ENCODE measurements at regions not wholly inside any gene's neighbourhood (a gene's known extent, or its start where the extent isn't known, plus 50 kb on each side); places are given as distances from the start of the nearest gene placed in this dataset.
A peak's percentile ranks its signal among the peaks of the same experiment; 100 is the strongest.

DNA sequence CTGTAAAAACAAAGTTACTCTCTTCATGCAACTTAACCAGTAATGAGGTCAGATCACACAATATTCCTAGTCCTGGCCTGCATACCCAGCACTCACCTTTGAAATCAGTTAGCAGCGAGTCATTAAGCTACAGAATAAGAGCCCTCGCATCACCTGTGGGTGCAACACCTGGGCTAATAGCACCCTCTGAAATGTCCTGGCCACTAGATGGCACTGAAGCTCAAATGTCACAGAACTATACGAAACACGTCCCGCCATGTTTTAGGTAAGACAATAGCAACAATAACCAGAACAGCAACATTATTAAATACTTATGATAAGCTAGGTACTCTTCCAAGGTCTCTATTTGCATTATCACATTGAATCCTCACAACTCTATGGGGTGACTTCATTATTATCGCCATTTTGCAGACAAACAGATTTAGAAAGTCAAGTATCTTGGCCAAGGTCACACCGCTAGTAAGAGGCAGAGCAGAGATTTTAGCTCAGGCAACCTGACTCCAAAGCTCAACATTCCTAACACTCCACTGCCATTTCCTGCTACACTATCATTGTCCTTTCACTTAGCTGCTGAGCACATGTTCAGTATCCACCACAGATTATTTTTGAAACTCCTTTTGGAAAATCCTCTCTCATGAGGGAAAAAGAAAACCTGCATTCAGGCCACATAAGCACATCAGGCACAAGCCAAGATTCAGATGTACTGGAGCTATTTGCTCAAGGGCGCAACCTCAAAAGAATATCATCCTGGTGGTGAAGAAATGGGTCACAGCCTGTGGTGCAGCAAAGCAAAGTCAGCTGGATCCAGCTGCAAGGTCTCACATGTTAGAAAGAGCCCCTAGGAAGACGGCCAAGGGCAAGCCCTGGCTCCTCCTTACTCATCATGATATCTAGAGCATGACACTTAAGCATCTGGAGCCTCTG is 59.5 kb upstream of the KDR start:
- DNase-seq: peak; percentile 23 to 40 (median 40)
- H3K4me1 ChIP-seq (ENCODE audit: control extremely low read depth in 1 of 4, control insufficient read depth in 4 of 4, insufficient read depth in 4 of 4, low read length in 3 of 4): no peaks in the 10 kb centered on the region
- no peak overlapping the region for H3K4me3 ChIP-seq (ENCODE audit: control insufficient read depth in 1 of 7, extremely low read depth in 1 of 7, insufficient read depth in 4 of 7, low read depth in 2 of 7, low read length in 6 of 7)
- H3K9me3 ChIP-seq (ENCODE audit: control extremely low read depth in 1 of 5, control insufficient read depth in 4 of 5, insufficient read depth in 2 of 5, low read depth in 1 of 5, low read length in 4 of 5): peaks cover 0 to 2% (median 0%) of the 10 kb centered on the region in 5 experiments
- ChIA-PET POLR2A (no interaction called here), CTCF (interaction anchor here (0.7 to 2.8 kb wide), 16 partner anchors 8 to 552 kb away, joined by 3 to 19 read pairs (median 4); no protein-coding TSS in a partner anchor)
- H3K36me3 ChIP-seq (ENCODE audit: control insufficient read depth in 4 of 4, insufficient read depth in 4 of 4, low read length in 3 of 4): no peaks in the 10 kb centered on the region
- 93% methylated on average over 8 of the region's 9 CpGs for WGBS (ENCODE audit: insufficient coverage)
- no peak overlapping the region for H3K27ac ChIP-seq (ENCODE audit: insufficient read depth in 1 of 2, low read depth in 1 of 2, low read length in 2 of 2, poor library complexity in 1 of 2, severe bottlenecking in 2 of 2)
- H3K27me3 ChIP-seq (replicated peaks in 2 of 5; ENCODE audit: control insufficient read depth in 4 of 5, insufficient read depth in 5 of 5, low read length in 4 of 5): peaks cover 0 to 7% (median 4%) of the 10 kb centered on the region in 5 experiments

- DNase-seq: peak in 2 of 3 donors; percentile 11 to 15
- no peak overlapping the region for H3K27ac ChIP-seq (ENCODE audit: insufficient read depth in 1 of 2, low read depth in 1 of 2, low read length in 2 of 2, poor library complexity in 1 of 2, severe bottlenecking in 2 of 2)
- H3K4me3 ChIP-seq (ENCODE audit: control insufficient read depth in 1 of 7, extremely low read depth in 1 of 7, insufficient read depth in 4 of 7, low read depth in 2 of 7, low read length in 6 of 7): no peak overlapping the region
- ChIA-PET CTCF (interaction anchor here (0.7 to 2.8 kb wide), 3 partner anchors 10 to 134 kb away, joined by 3 to 11 read pairs (median 3); no protein-coding TSS in a partner anchor), POLR2A (no interaction called here)
- peaks cover 0 to 7% (median 4%) of the 10 kb centered on the region in 5 experiments for H3K27me3 ChIP-seq (replicated peaks in 2 of 5; ENCODE audit: control insufficient read depth in 4 of 5, insufficient read depth in 5 of 5, low read length in 4 of 5)
- H3K4me1 ChIP-seq (ENCODE audit: control extremely low read depth in 1 of 4, control insufficient read depth in 4 of 4, insufficient read depth in 4 of 4, low read length in 3 of 4): no peaks in the 10 kb centered on the region
- H3K9me3 ChIP-seq (ENCODE audit: control extremely low read depth in 1 of 5, control insufficient read depth in 4 of 5, insufficient read depth in 2 of 5, low read depth in 1 of 5, low read length in 4 of 5): peaks cover 0 to 2% (median 0%) of the 10 kb centered on the region in 5 experiments
- no peaks in the 10 kb centered on the region for H3K36me3 ChIP-seq (ENCODE audit: control insufficient read depth in 4 of 4, insufficient read depth in 4 of 4, low read length in 3 of 4)
These were observed 60.7 kb upstream of the KDR start for GRCh38 chr4:55186123-55186522.

DNA sequence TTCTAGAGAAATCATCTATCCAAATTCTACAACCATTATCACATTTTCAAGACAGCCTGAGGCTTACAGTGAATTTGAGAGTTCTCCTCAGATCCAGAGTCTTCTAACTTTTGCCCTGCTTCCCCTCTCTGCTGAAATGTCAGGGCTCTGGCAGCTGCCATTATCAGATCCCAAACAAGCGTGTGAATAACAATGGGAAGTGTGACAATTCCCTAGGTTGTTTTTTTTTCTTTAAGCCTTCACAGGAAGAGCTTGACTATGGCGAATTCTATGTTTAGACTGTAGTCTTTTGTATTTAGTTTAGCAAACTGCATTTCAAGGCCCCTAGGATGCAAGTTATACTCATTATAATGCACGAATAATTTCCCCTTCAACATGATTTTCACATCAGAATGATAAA is 61.3 kb upstream of the KDR start:
- Histone ChIP-seq H3K36me3 (ENCODE audit: control insufficient read depth in 4 of 4, insufficient read depth in 4 of 4, low read length in 3 of 4) (no peaks in the 10 kb centered on the region), H3K4me3 (ENCODE audit: control insufficient read depth in 1 of 7, extremely low read depth in 1 of 7, insufficient read depth in 4 of 7, low read depth in 2 of 7, low read length in 6 of 7) (no peak overlapping the region), H3K4me1 (ENCODE audit: control extremely low read depth in 1 of 4, control insufficient read depth in 4 of 4, insufficient read depth in 4 of 4, low read length in 3 of 4) (no peaks in the 10 kb centered on the region), H3K27ac (ENCODE audit: insufficient read depth in 1 of 2, low read depth in 1 of 2, low read length in 2 of 2, poor library complexity in 1 of 2, severe bottlenecking in 2 of 2) (no peak overlapping the region), H3K27me3 (replicated peaks in 2 of 5; ENCODE audit: control insufficient read depth in 4 of 5, insufficient read depth in 5 of 5, low read length in 4 of 5) (peaks cover 0 to 7% (median 4%) of the 10 kb centered on the region in 5 experiments), H3K9me3 (ENCODE audit: control extremely low read depth in 1 of 5, control insufficient read depth in 4 of 5, insufficient read depth in 2 of 5, low read depth in 1 of 5, low read length in 4 of 5) (peaks cover 0 to 3% (median 0%) of the 10 kb centered on the region in 5 experiments)
- DNase-seq: no peak
- ChIA-PET CTCF (interaction anchor here (2.8 kb wide), 1 partner anchor 134 kb away, joined by 11 read pairs; no protein-coding TSS in a partner anchor), POLR2A (no interaction called here)
- 83% methylated on average over 1 of the region's 3 CpGs for WGBS (ENCODE audit: insufficient coverage)

- no peak for DNase-seq
- Histone ChIP-seq H3K36me3 (ENCODE audit: control insufficient read depth in 4 of 4, insufficient read depth in 4 of 4, low read length in 3 of 4) (no peaks in the 10 kb centered on the region), H3K4me1 (ENCODE audit: control extremely low read depth in 1 of 4, control insufficient read depth in 4 of 4, insufficient read depth in 4 of 4, low read length in 3 of 4) (no peaks in the 10 kb centered on the region), H3K9me3 (ENCODE audit: control extremely low read depth in 1 of 5, control insufficient read depth in 4 of 5, insufficient read depth in 2 of 5, low read depth in 1 of 5, low read length in 4 of 5) (no peaks in the 10 kb centered on the region), H3K4me3 (ENCODE audit: control insufficient read depth in 1 of 7, extremely low read depth in 1 of 7, insufficient read depth in 4 of 7, low read depth in 2 of 7, low read length in 6 of 7) (no peak overlapping the region), H3K27me3 (replicated peaks in 2 of 5; ENCODE audit: control insufficient read depth in 4 of 5, insufficient read depth in 5 of 5, low read length in 4 of 5) (peaks cover 0 to 4% (median 0%) of the 10 kb centered on the region in 5 experiments), H3K27ac (ENCODE audit: insufficient read depth in 1 of 2, low read depth in 1 of 2, low read length in 2 of 2, poor library complexity in 1 of 2, severe bottlenecking in 2 of 2) (no peak overlapping the region)
- POLR2A ChIA-PET: no interaction called here
- WGBS (ENCODE audit: insufficient coverage): no CpG with 5 or more reads among the region's 3 CpGs
- CTCF ChIA-PET: interaction anchor here (1.0 kb wide), 1 partner anchor 17 kb away, joined by 4 read pairs; no protein-coding TSS in a partner anchor
These were observed 88.8 kb upstream of the KDR start for GRCh38 chr4:55214172-55214571.

- WGBS (ENCODE audit: insufficient coverage): 90% methylated on average over 1 of the region's 1 CpG
- Histone ChIP-seq H3K9me3 (ENCODE audit: control extremely low read depth in 1 of 5, control insufficient read depth in 4 of 5, insufficient read depth in 2 of 5, low read depth in 1 of 5, low read length in 4 of 5) (no peaks in the 10 kb centered on the region), H3K27ac (ENCODE audit: insufficient read depth in 1 of 2, low read depth in 1 of 2, low read length in 2 of 2, poor library complexity in 1 of 2, severe bottlenecking in 2 of 2) (no peak overlapping the region), H3K36me3 (ENCODE audit: control insufficient read depth in 4 of 4, insufficient read depth in 4 of 4, low read length in 3 of 4) (no peaks in the 10 kb centered on the region), H3K4me3 (ENCODE audit: control insufficient read depth in 1 of 7, extremely low read depth in 1 of 7, insufficient read depth in 4 of 7, low read depth in 2 of 7, low read length in 6 of 7) (no peak overlapping the region), H3K27me3 (replicated peaks in 2 of 5; ENCODE audit: control insufficient read depth in 4 of 5, insufficient read depth in 5 of 5, low read length in 4 of 5) (peaks cover 0 to 4% (median 0%) of the 10 kb centered on the region in 5 experiments), H3K4me1 (ENCODE audit: control extremely low read depth in 1 of 4, control insufficient read depth in 4 of 4, insufficient read depth in 4 of 4, low read length in 3 of 4) (no peaks in the 10 kb centered on the region)
- CTCF ChIA-PET: interaction anchor here (1.0 kb wide), 1 partner anchor 18 kb away, joined by 4 read pairs; no protein-coding TSS in a partner anchor
- no peak for DNase-seq
- POLR2A ChIA-PET: no interaction called here
These were observed 89.7 kb upstream of the KDR start for GRCh38 chr4:55215087-55215486.

DNA sequence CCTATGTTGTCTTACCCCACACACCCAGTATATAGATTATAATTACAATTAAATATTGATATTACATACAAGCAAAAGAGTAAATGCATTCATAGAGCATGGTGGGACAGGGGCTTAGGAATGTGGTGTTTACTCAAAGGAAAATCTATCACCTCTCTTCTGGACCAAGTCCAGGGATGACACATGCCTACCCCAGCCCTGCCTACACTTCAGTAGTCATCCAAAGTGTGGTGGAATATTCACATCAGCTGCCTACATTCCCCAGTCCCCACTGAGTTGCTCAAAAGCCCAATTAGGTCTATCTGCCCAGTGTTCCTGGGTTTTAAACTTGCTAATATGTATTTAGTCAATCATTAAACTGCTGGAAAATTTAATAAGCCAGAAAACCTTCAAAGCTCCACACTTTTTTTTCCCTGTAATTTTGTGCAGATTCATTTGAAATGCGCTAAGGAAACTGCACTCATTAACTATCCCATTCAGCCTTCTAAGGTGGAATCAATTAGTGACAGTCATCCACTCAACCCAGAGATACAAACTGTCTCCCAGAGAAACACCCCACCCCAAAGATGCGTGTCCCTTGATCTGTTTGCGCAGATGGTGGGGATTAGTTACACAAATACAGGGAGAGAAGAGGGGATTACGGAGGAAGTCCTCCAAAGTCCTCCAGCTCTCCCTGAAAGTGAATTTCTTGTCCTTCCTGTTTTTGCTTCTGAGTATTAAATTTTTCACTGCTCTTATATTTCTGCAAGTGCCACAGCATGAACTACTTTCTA is 91.7 kb upstream of the KDR start:
- ChIA-PET CTCF (interaction anchor here (1.5 kb wide), 1 partner anchor 10 kb away, joined by 3 read pairs; no protein-coding TSS in a partner anchor), POLR2A (no interaction called here)
- H3K27ac ChIP-seq (ENCODE audit: insufficient read depth in 1 of 2, low read depth in 1 of 2, low read length in 2 of 2, poor library complexity in 1 of 2, severe bottlenecking in 2 of 2): no peak overlapping the region
- no CpG with 5 or more reads among the region's 4 CpGs for WGBS (ENCODE audit: insufficient coverage)
- no peak for DNase-seq
- H3K4me1 ChIP-seq (ENCODE audit: control extremely low read depth in 1 of 4, control insufficient read depth in 4 of 4, insufficient read depth in 4 of 4, low read length in 3 of 4): no peaks in the 10 kb centered on the region
- H3K36me3 ChIP-seq (ENCODE audit: control insufficient read depth in 4 of 4, insufficient read depth in 4 of 4, low read length in 3 of 4): no peaks in the 10 kb centered on the region
- no peaks in the 10 kb centered on the region for H3K9me3 ChIP-seq (ENCODE audit: control extremely low read depth in 1 of 5, control insufficient read depth in 4 of 5, insufficient read depth in 2 of 5, low read depth in 1 of 5, low read length in 4 of 5)
- no peak overlapping the region for H3K4me3 ChIP-seq (ENCODE audit: control insufficient read depth in 1 of 7, extremely low read depth in 1 of 7, insufficient read depth in 4 of 7, low read depth in 2 of 7, low read length in 6 of 7)
- peaks cover 0 to 4% (median 0%) of the 10 kb centered on the region in 5 experiments for H3K27me3 ChIP-seq (replicated peaks in 2 of 5; ENCODE audit: control insufficient read depth in 4 of 5, insufficient read depth in 5 of 5, low read length in 4 of 5)

Measured in common myeloid progenitor, CD34-positive (primary cell).